Left ventricle myocardium inferior (tissue), 1 donor: ENCODE measurements at regions not wholly inside any gene's neighbourhood (a gene's known extent, or its start where the extent isn't known, plus 50 kb on each side); places are given as distances from the start of the nearest gene placed in this dataset.

Source experiments
- DNase-seq: peaks from one replicate; pipeline ENCODE4 v3.0.0-alpha.2; 2020
- H3K27ac ChIP-seq: fragments of 200-600 bp; replicated peaks from 2 replicates; pipeline ENCODE4 v1.8.0; 2021
- H3K27me3 ChIP-seq: fragments of 200-600 bp; 2 replicates; pipeline ENCODE4 v1.8.0; 2021; ENCODE audit warnings: low read depth
- H3K36me3 ChIP-seq: fragments of 200-600 bp; 2 replicates; pipeline ENCODE4 v1.8.0; 2021
- H3K4me1 ChIP-seq: fragments of 200-600 bp; 2 replicates; pipeline ENCODE4 v1.8.0; 2021
- H3K4me3 ChIP-seq: fragments of 200-600 bp; 2 replicates; pipeline ENCODE4 v1.8.0; 2021; ENCODE audit warnings: mild to moderate bottlenecking, moderate library complexity
- H3K9me3 ChIP-seq: fragments of 200-600 bp; replicated peaks from 2 replicates; pipeline ENCODE4 v1.8.0; 2021
- CTCF ChIP-seq: fragments of 200-600 bp; IDR thresholded peaks from 2 replicates; pipeline ENCODE4 v1.8.0; 2021; ENCODE audit warnings: antibody characterized with exemption, mild to moderate bottlenecking, borderline replicate concordance
- intact Hi-C: fragments of 100-400 bp; cut with micrococcal nuclease; formaldehyde crosslinking; loops from one replicate; pipeline ENCODE4 v1.11.0; 2022
- donor health status: DM: no; HTN: yes; CAD: no; lungs with severe emphysema.

GRCh38 chr14:100670753-100671049 is 56.0 kb upstream of the DLK1 start:
- Histone ChIP-seq H3K4me3 (no peak overlapping the region), H3K27ac (no peak overlapping the region), H3K9me3 (no peaks in the 10 kb centered on the region), H3K27me3 (peaks cover 98% of the 10 kb centered on the region), H3K36me3 (no peaks in the 10 kb centered on the region), H3K4me1 (peaks cover 17% of the 10 kb centered on the region)
- no peak for TF ChIP-seq CTCF
- no peak for DNase-seq
- intact Hi-C loops, result no loop called here

DNA sequence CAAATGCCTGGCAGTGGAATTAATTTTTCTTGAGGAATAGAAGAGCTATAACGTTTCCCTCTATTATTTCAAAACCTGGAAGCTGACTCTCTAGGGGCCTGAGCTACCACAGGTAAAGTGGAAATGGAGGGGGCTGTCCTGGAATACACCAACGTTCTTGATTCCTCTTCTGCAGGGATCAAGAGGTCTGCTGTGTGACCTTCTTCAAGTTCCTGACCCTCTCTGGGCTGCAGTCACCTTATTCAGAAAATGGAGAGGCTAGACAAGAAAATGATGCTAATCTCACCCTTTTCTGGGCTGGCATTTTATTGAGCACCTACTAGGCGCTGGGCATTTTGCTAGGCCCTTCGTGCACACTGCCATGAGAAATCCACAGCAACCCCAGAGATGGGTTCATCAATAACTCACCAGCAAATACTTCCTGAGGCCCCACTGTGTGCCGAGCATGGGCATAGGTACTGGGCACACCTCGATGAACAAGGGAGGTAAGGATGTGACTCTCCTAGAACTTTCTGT is 55.2 kb upstream of the DLK1 start:
- intact Hi-C loops, result no loop called here
- no peaks in the 10 kb centered on the region for H3K9me3 ChIP-seq
- peaks cover 98% of the 10 kb centered on the region for H3K27me3 ChIP-seq

DNA sequence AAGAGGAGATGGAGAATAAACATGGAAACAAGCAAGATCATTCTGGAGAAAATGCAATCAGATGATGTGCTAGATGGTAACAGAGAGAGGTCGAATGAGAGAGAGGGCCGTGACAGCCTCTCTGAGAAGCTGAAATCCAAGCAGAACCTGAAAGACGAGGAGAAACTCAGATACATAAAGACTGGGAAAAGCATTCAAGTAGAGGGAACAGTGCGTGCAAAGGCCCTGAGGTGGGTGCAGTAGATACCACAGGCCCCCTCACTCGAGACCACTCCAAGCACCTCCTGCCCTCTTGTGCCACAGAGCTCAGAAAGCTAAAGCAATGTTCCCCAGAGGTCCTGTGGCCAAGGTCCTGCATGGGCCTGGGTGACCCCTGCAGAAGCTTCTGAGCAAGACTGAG is 54.8 kb upstream of the DLK1 start:
- H3K36me3 ChIP-seq, result no peaks in the 10 kb centered on the region
- intact Hi-C loops, result no loop called here
- no peaks in the 10 kb centered on the region for H3K9me3 ChIP-seq
- H3K4me3 ChIP-seq, result no peak overlapping the region
- no peak overlapping the region for H3K27ac ChIP-seq
- H3K4me1 ChIP-seq, result peaks cover 28% of the 10 kb centered on the region
- no peak for TF ChIP-seq CTCF
- DNase-seq, result no peak
- peaks cover 97% of the 10 kb centered on the region for H3K27me3 ChIP-seq

More for the DNA sequence above, 55.2 kb upstream of the DLK1 start:
- H3K4me3 ChIP-seq, result no peak overlapping the region
- H3K4me1 ChIP-seq, result peaks cover 23% of the 10 kb centered on the region
- no peaks in the 10 kb centered on the region for H3K36me3 ChIP-seq
- TF ChIP-seq CTCF, result no peak
- no peak for DNase-seq
- no peak overlapping the region for H3K27ac ChIP-seq

DNA sequence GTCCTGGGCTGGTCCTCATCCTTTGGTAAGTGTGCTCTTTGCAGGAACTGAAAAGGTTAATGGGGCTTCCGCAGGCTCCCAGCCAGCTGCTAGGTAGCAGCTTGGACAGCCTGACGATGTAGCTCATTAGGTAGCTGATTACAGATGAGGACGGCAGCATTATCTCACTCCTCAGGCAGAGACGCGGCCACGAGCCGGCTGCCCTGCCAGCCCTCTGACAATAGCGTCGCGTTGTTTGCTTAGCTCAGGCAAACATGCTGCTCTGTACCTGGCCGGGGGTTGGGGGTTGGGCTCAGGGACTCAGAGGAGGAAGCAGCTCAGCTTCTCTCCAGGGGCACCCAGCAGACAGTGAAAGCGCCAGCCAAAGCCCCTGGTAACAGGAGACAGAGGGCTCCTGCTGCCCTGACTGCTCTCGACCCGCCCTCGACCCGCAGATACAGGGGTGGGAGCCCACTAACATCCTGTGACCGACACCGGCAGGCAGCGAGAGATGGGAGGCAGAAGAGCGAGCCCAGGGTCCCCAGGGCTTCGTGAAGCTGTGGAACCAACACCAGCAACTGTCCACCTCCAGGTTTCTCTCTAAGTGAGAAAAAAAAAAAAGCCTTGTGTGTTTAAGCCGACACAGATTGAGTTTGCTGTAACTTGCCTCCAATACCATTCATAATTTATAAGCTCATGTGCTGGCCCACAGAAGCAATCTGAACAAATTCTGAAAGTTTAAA is 53.4 kb upstream of the DLK1 start:
- peaks cover 41% of the 10 kb centered on the region for H3K4me1 ChIP-seq
- H3K36me3 ChIP-seq, result no peaks in the 10 kb centered on the region
- H3K9me3 ChIP-seq, result no peaks in the 10 kb centered on the region
- TF ChIP-seq CTCF, result no peak
- intact Hi-C loops, result no loop called here
- H3K27me3 ChIP-seq, result peaks cover 97% of the 10 kb centered on the region
- no peak for DNase-seq
- H3K4me3 ChIP-seq, result no peak overlapping the region
- no peak overlapping the region for H3K27ac ChIP-seq

DNA sequence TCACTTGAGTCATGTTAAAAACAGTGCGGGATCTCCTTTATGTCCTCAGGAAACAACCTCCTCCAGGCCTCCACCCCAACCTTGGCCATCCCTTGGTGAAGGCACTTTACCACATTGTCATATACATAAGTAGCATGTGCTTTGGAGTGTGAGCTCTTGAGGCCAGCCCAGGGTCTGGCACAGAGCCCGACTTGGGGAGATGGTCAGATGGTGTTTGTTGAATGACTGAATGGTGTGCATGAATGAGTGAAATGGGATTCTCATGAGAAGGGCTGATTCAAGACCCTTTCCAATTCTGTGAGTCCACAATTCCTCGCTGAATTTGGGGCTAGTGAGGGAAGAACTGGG is 52.9 kb upstream of the DLK1 start:
- Histone ChIP-seq H3K27me3 (peaks cover 94% of the 10 kb centered on the region), H3K4me1 (peaks cover 43% of the 10 kb centered on the region), H3K27ac (no peak overlapping the region), H3K4me3 (no peak overlapping the region), H3K9me3 (no peaks in the 10 kb centered on the region), H3K36me3 (no peaks in the 10 kb centered on the region)
- intact Hi-C loops, result no loop called here
- no peak for DNase-seq
- no peak for TF ChIP-seq CTCF
